CD1c-positive myeloid dendritic cell (primary cell): ENCODE measurements at regions not wholly inside any gene's neighbourhood (a gene's known extent, or its start where the extent isn't known, plus 50 kb on each side); places are given as distances from the start of the nearest gene placed in this dataset.
"Not testable (repeated sequence)": the region's sequence is repeated elsewhere in the genome, so short reads cannot be mapped to it uniquely, and the experiment has no call there.

ENCODE experiments used
- DNase-seq: peaks from one replicate; pipeline ENCODE4 v3.0.0-alpha.2; 2016; ENCODE audit errors: extremely low spot score

GRCh38 chr5:162209005-162209605, 141.5 kb downstream of the GABRG2 start:
- DNase-seq: peak; percentile 41

- DNase-seq: no peak
These were observed 147.0 kb downstream of the GABRG2 start for GRCh38 chr5:162214551-162214950.

GRCh38 chr5:162217037-162217436, 149.5 kb downstream of the GABRG2 start:
- DNase-seq: no peak

- no peak for DNase-seq
These were observed 154.3 kb downstream of the GABRG2 start for GRCh38 chr5:162221910-162222309.

- no peak for DNase-seq
These were observed 159.5 kb downstream of the GABRG2 start for GRCh38 chr5:162227075-162227474.

GRCh38 chr5:162230348-162230747, 162.8 kb downstream of the GABRG2 start:
- no peak for DNase-seq

- DNase-seq: no peak
These were observed 163.9 kb downstream of the GABRG2 start for GRCh38 chr5:162231522-162231921.

- no peak for DNase-seq
These were observed 173.2 kb downstream of the GABRG2 start for GRCh38 chr5:162240734-162241133.

GRCh38 chr5:162242416-162242815, 174.8 kb downstream of the GABRG2 start:
- no peak for DNase-seq

GRCh38 chr5:162243651-162244050, 176.1 kb downstream of the GABRG2 start:
- DNase-seq: no peak

- DNase-seq: no peak
These were observed 180.6 kb downstream of the GABRG2 start for GRCh38 chr5:162248107-162248713.

- no peak for DNase-seq
These were observed 189.1 kb downstream of the GABRG2 start for GRCh38 chr5:162256711-162257110.

GRCh38 chr5:162268694-162269481, 201.3 kb downstream of the GABRG2 start:
- DNase-seq: no peak

GRCh38 chr5:162272417-162272816, 204.8 kb downstream of the GABRG2 start:
- DNase-seq: no peak

- no peak for DNase-seq
These were observed 207.1 kb downstream of the GABRG2 start for GRCh38 chr5:162274679-162275078.

- DNase-seq: not testable (repeated sequence)
These were observed 207.8 kb downstream of the GABRG2 start for GRCh38 chr5:162275387-162275786.

GRCh38 chr5:162282191-162282590, 214.6 kb downstream of the GABRG2 start:
- DNase-seq: no peak

- DNase-seq: no peak
These were observed 216.0 kb downstream of the GABRG2 start for GRCh38 chr5:162283609-162284008.

GRCh38 chr5:162288647-162289296, 221.2 kb downstream of the GABRG2 start:
- DNase-seq: no peak

- DNase-seq: no peak
These were observed 221.9 kb downstream of the GABRG2 start for GRCh38 chr5:162289489-162289888.

- DNase-seq: no peak
These were observed 232.2 kb downstream of the GABRG2 start for GRCh38 chr5:162299793-162300192.

- DNase-seq: no peak
These were observed 233.8 kb downstream of the GABRG2 start for GRCh38 chr5:162301356-162301755.

- DNase-seq: no peak
These were observed 255.9 kb downstream of the GABRG2 start for GRCh38 chr5:162323466-162323865.
